ENCODE measurements at regions not wholly inside any gene's neighbourhood (a gene's known extent, or its start where the extent isn't known, plus 50 kb on each side); places are given as distances from the start of the nearest gene placed in this dataset.

DNA sequence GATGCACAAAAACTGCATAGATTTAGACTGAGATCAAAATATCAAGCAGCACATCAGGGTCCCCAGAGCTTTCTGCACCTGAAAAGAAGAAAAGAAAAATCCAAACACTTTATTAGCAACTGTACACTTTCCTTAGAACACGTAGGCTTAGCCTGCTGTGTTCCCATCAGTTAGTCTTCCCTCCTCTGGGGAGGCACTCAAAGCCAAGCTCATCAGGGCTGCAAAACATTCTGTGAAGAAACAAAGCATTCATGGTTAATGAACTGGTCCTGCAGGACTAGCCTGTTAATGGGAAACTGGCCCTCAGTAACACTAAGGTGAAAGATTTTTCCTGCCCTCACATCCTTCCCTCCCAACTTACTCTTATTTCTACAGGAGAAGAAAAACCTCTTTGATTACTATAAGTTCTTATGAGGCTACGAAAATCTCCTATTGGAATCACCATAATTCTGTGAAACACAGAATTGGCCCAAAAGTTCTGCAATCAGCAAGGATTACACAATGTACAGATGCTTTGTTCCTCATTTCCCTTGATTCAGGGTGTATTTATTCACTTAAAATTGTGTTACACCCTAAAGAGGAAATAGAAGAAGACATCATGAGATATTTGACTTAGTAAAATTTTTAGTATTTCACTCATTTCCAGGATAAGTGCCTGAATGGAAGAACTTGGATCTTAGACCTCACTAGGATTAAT, 901.0 kb upstream of the MAP3K7 start:
- no peak for DNase-seq

- DNase-seq, result no peak
Observed at GRCh38 chr6:91486200-91486599, 899.3 kb upstream of the MAP3K7 start.

GRCh38 chr6:91485047-91485446, 898.2 kb upstream of the MAP3K7 start:
- no peak for DNase-seq

DNA sequence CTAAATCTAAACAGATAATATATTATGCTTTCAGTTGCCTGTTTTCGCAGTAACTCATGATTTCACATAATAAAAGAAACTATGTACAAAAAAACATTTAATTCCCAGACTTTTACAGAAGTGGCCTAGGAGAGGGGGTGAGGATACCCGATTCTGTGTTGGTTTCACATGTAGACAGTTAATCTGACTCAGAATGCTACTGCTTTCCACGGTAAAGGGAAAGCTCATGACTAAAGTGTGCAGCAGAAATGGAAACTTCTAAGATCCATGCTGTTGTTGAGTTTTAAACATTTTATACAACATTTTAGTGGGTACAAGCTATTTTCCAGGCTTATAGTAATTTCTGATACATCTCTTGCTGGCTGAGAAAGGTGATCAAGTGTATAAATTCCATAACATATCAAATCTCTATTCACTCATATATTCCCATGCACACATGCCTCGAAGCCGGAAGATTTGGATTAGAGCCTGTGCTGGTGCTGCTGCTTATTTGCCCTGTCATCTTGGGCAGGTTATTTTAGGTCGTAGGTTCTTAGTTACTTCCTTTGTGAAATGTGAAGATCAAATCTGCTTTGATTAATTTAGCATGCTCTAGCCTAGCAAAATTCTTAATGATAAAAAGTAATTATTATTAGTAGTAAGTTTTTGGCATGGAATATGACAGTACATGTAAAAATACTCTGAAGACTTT, 896.7 kb upstream of the MAP3K7 start:
- DNase-seq, result no peak

- DNase-seq, result no peak
Observed at GRCh38 chr6:91482498-91482897, 895.6 kb upstream of the MAP3K7 start.

GRCh38 chr6:91480402-91480801, 893.5 kb upstream of the MAP3K7 start:
- no peak for DNase-seq

DNA sequence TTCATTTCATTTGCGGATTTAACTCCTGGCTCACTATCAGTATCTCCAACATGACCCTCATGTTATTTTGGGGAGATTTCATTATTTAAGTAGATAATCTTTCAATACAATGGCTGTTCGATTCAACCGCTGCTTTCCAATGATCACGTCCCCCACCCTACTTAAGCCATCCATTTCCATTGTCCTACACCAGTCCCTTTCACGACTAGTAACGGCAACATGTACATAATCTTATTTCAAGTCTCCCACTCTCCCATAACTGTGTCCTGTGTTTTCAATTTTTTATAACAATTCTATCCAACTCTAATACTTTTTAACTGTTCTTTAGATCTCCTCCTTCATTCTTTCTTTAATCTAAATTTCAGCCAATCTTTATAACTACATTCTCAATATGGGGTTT, 890.8 kb upstream of the MAP3K7 start:
- no peak for DNase-seq

DNA sequence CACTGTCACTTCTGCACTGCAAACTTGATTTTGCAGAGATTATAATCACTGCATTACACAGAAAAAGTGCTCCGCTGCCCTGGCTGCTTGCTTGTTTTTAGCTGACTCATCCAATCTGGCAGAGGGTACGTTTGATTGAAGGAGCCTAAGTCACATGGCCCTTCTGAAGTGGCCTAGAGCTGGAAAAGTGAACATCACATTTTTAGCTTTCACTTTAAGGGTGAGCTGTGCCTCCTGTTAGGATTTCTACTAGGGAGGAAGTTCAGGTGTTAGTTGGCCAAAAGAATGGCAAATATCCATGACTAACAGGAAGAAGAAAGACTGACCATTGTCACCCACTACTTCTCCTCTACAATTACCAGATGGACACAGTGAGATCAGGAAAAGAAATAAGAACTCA, 889.1 kb upstream of the MAP3K7 start:
- DNase-seq, result no peak

DNA sequence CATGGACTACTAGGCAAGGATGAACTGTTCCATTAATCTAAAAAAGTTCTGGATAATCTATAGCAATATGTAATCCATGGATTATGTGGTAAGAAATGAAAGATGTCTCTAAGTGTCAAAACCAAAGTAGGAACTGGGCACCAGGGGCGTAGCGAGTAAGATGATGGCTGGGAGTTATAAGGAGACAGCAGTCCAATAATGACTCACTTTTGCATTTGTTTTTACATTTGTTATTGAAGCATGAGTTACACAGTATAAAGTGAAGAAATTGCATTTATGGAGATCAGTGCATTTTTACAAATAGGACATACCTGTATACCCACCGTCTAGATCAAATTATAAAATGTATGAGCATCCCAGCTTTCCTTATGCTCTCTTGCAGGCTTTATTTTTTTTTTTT, 878.5 kb upstream of the MAP3K7 start:
- no peak for DNase-seq

- DNase-seq, result no peak
Observed at GRCh38 chr6:91464718-91465117, 877.8 kb upstream of the MAP3K7 start.

DNA sequence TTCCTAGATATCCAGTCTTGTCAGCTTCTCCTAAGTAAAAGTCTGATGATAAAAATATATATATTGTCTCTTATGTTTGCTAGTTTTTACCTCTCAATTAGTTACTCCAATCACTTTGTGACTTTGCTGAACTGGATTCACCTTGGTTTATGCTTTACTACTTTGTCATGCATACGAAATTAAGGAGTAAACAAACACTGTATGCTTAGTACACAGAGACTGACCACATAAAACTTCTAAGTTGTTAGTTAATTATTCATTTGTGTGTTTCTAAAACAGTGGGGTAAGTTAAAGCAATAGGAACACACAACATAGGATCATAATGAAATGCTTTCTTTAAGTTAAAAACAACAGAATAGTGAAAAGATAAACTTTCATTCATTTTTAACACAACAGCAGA, 877.3 kb upstream of the MAP3K7 start:
- DNase-seq, result no peak

- DNase-seq, result no peak
Observed at GRCh38 chr6:91462241-91462640, 875.4 kb upstream of the MAP3K7 start.

GRCh38 chr6:91453224-91453878, 866.5 kb upstream of the MAP3K7 start:
- DNase-seq, result no peak

GRCh38 chr6:91449539-91449938, 862.7 kb upstream of the MAP3K7 start:
- DNase-seq, result no peak

DNA sequence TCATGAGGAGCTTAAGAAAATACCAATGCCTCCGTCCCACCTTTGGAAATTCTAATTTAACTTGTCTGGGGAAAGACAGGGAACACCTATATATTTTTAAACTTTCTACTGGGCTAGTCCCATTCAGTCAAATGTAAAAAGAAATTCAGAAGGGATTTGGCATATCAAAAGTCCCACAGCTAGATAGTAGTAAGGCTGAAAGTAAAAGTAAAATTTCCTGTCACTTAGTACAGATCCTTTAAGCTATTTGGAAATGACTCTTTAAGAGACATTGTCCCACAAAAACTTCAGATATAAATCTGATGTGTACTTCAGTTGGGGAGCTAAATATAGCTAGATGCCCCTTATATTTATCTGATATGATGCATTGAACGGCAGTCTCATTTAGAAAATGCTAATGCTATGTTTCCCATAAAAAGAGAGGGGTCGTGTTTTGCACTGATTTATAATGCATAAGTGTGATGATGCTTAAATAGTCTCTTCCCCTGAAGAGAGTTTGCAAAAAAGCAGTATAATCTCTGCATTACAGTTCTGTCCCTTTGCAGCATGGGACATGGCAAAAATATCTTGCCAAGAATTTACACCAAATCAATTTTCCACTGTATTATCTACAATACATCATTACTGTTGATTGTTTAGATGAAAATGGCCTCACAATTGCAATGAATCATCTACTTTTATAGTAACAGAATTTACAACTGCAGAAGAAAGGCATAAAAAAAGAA, 860.8 kb upstream of the MAP3K7 start:
- DNase-seq, result no peak

DNA sequence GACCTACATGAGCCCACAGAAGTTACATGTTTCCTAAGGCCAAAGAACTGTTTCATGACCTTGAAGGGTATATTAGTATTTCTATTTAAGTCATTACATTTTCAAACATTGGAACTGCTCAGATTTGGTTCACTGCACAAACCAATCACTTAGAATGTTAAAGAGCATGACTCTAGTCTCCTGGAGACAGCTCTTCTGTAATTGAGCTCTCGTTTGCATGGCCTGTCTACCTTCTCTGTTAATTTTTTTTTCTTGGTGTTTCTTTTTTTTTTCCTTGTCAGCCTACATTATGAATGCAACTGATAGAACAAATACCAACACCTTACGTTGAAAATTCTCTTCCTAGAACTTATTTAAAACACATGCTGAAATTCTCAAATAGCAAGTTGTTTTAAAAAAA, 860.2 kb upstream of the MAP3K7 start:
- DNase-seq, result no peak

- DNase-seq, result no peak
Observed at GRCh38 chr6:91443405-91443804, 856.5 kb upstream of the MAP3K7 start.

GRCh38 chr6:91442342-91442741, 855.5 kb upstream of the MAP3K7 start:
- no peak for DNase-seq

- DNase-seq, result no peak
Observed at GRCh38 chr6:91438570-91438969, 851.7 kb upstream of the MAP3K7 start.

GRCh38 chr6:91437315-91437729, 850.5 kb upstream of the MAP3K7 start:
- no peak for DNase-seq

DNA sequence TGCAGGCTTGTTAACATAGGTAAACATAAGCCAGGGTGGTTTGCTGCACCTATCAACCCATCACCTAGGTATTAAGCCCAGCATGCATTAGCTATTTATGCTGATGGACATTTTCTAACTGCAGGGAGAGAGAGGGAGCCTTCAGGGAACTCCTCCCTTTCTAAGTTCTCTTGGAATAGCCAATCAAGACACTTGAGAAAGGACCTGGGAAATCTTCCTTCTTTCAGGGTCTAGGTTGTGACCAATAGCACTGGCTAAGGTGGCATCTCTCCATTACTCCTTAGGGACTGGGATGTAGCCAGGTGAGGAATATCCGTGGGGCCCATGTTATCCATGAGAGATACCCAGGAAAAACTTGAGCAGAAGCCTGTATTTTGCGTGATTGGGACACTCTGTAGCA, 849.6 kb upstream of the MAP3K7 start:
- no peak for DNase-seq

DNA sequence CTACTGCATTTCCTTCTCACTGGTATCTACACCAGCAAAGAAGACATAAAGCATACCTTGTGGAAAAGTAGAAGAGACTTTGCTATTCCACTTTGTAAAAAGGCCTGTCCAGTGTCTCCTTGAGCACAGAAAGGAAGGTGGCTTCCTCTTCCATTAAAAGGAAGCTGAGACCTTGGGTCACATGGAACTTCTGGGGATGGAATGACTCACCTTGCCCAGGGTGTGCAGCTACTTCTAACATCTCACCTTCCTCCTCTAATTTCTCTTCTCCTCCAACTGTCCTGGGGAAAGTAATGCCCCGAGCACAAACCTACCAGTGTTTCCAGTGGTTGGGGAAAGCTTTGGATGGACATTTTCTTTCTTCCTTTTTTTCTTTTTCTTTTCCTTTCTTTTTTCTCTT, 848.8 kb upstream of the MAP3K7 start:
- DNase-seq, result no peak

GRCh38 chr6:91434576-91434975, 847.7 kb upstream of the MAP3K7 start:
- DNase-seq, result no peak

Measured in stimulated activated CD4-positive, alpha-beta T cell treated with anti-CD3 and anti-CD28 coated beads, Interleukin-2, amount 100 ng/mL, for 24 hours (primary cell).